ENCODE measurements at regions not wholly inside any gene's neighbourhood (a gene's known extent, or its start where the extent isn't known, plus 50 kb on each side); places are given as distances from the start of the nearest gene placed in this dataset.

GRCh38 chr9:38160613-38161215 lies 91.7 kb upstream of the SHB start:
- H3K4me3 ChIP-seq, result no peak overlapping the region
- no peaks in the 10 kb centered on the region for H3K79me2 ChIP-seq (ENCODE audit: low read depth)
- H3K9me3 ChIP-seq (ENCODE audit: insufficient read depth, low read depth), result no peaks in the 10 kb centered on the region
- no TSS peak for BruUV-seq (replicated peaks)
- H3K36me3 ChIP-seq (ENCODE audit: low read depth), result no peaks in the 10 kb centered on the region
- ChIA-PET POLR2A (ENCODE audit: unreplicated experiment) (no interaction called here), CTCF (interaction anchor here (1.2 kb wide), 1 partner anchor 13 kb away, joined by 5 read pairs; no protein-coding TSS in a partner anchor)
- no peaks in the 10 kb centered on the region for H3K27me3 ChIP-seq (ENCODE audit: insufficient read depth, low read depth)
- H3K27ac ChIP-seq, result no peak overlapping the region
- peak in 1 of 2 experiments; percentile 37 for DNase-seq
- no peaks in the 10 kb centered on the region for H3K4me1 ChIP-seq (replicated peaks; ENCODE audit: insufficient read depth)
- no peak for TF ChIP-seq EZH2 (IDR thresholded peaks at IDR 0.05; ENCODE audit: low read depth)
- peak; percentile 81 for TF ChIP-seq CTCF (conservative IDR thresholded peaks at IDR 0.05)
- no peak overlapping the region for H3K4me2 ChIP-seq
- H4K20me1 ChIP-seq (ENCODE audit: insufficient read depth), result no peaks in the 10 kb centered on the region
- no peak overlapping the region for H2AFZ ChIP-seq
- no peaks in the 10 kb centered on the region for H3F3A ChIP-seq (ENCODE audit: insufficient read depth, low read depth)
- H3K9me2 ChIP-seq (ENCODE audit: insufficient read depth), result no peaks in the 10 kb centered on the region
- intact Hi-C loops (cut with micrococcal nuclease; ENCODE audit: unreplicated experiment), result loop anchor here (2.0 to 5.0 kb wide), 2 partner anchors 72 to 258 kb away; partner anchors contain the start of gene SLC25A51

GRCh38 chr9:38159599-38159998 lies 90.6 kb upstream of the SHB start:
- intact Hi-C loops (cut with micrococcal nuclease; ENCODE audit: unreplicated experiment), result loop anchor here (5.0 kb wide), 1 partner anchor 142 kb away; no protein-coding TSS in a partner anchor
- Histone ChIP-seq H3K36me3 (ENCODE audit: low read depth) (no peaks in the 10 kb centered on the region), H3K9me3 (ENCODE audit: insufficient read depth, low read depth) (no peaks in the 10 kb centered on the region), H3K4me1 (replicated peaks; ENCODE audit: insufficient read depth) (no peaks in the 10 kb centered on the region), H3K4me3 (no peak overlapping the region), H3K27ac (no peak overlapping the region), H3F3A (ENCODE audit: insufficient read depth, low read depth) (no peaks in the 10 kb centered on the region), H3K27me3 (ENCODE audit: insufficient read depth, low read depth) (no peaks in the 10 kb centered on the region), H2AFZ (no peak overlapping the region), H3K9me2 (ENCODE audit: insufficient read depth) (no peaks in the 10 kb centered on the region), H3K79me2 (ENCODE audit: low read depth) (no peaks in the 10 kb centered on the region), H3K4me2 (no peak overlapping the region), H4K20me1 (ENCODE audit: insufficient read depth) (no peaks in the 10 kb centered on the region)
- ChIA-PET POLR2A (ENCODE audit: unreplicated experiment) (no interaction called here), CTCF (interaction anchor here (0.6 kb wide), 1 partner anchor 244 kb away, joined by 5 read pairs; no protein-coding TSS in a partner anchor)
- BruUV-seq (replicated peaks), result no TSS peak
- TF ChIP-seq CTCF (conservative IDR thresholded peaks at IDR 0.05), result no peak
- TF ChIP-seq EZH2 (IDR thresholded peaks at IDR 0.05; ENCODE audit: low read depth), result no peak
- DNase-seq, result no peak

- no peak overlapping the region for H3K4me3 ChIP-seq
- no peak overlapping the region for H3K27ac ChIP-seq
- POLR2A ChIA-PET (ENCODE audit: unreplicated experiment), result no interaction called here
- H3K36me3 ChIP-seq (ENCODE audit: low read depth), result no peaks in the 10 kb centered on the region
- no peaks in the 10 kb centered on the region for H3K27me3 ChIP-seq (ENCODE audit: insufficient read depth, low read depth)
- intact Hi-C loops (cut with micrococcal nuclease; ENCODE audit: unreplicated experiment), result loop anchor here (5.0 kb wide), 1 partner anchor 141 kb away; no protein-coding TSS in a partner anchor
- no peak overlapping the region for H3K4me2 ChIP-seq
- no peak overlapping the region for H2AFZ ChIP-seq
- BruUV-seq (replicated peaks), result no TSS peak
- no peaks in the 10 kb centered on the region for H3K4me1 ChIP-seq (replicated peaks; ENCODE audit: insufficient read depth)
- H3K9me2 ChIP-seq (ENCODE audit: insufficient read depth), result no peaks in the 10 kb centered on the region
- TF ChIP-seq CTCF (conservative IDR thresholded peaks at IDR 0.05) (no peak), EZH2 (IDR thresholded peaks at IDR 0.05; ENCODE audit: low read depth) (no peak)
- H4K20me1 ChIP-seq (ENCODE audit: insufficient read depth), result no peaks in the 10 kb centered on the region
- H3K79me2 ChIP-seq (ENCODE audit: low read depth), result no peaks in the 10 kb centered on the region
- CTCF ChIA-PET, result no interaction called here
- no peak for DNase-seq
- H3F3A ChIP-seq (ENCODE audit: insufficient read depth, low read depth), result no peaks in the 10 kb centered on the region
- H3K9me3 ChIP-seq (ENCODE audit: insufficient read depth, low read depth), result no peaks in the 10 kb centered on the region
Measured at GRCh38 chr9:38158628-38159027, 89.6 kb upstream of the SHB start.
